Panc1 (cell line): ENCODE measurements at regions not wholly inside any gene's neighbourhood (a gene's known extent, or its start where the extent isn't known, plus 50 kb on each side); places are given as distances from the start of the nearest gene placed in this dataset.

ENCODE experiments used
- ATAC-seq: fragments of 200-7000 bp; cut with Tn5 transposase; 2 replicates; pipeline ENCODE4 v1.9.1; 2020; ENCODE audit warnings: mild to moderate bottlenecking, moderate library complexity
- BruUV-seq: library from RNA; stranded (reverse); fragments of 400-500 nt; replicated peaks from 2 replicates; lab custom pipeline; 2021; lab: Mats Ljungman, UMichigan
- CTCF ChIA-PET: fragments of 300-600 bp; sonication (Branson Sonifier 250); formaldehyde crosslinking; loops from one replicate; lab custom pipeline; 2022; ENCODE audit warnings: antibody characterized with exemption; lab: Charles Lee
- POLR2A ChIA-PET: fragments of 300-600 bp; sonication (Branson Sonifier 250); formaldehyde crosslinking; loops from one replicate; lab custom pipeline; 2022; ENCODE audit warnings: antibody characterized with exemption; lab: Charles Lee
- DNase-seq: peaks from one replicate; pipeline ENCODE4 v3.0.0-alpha.2; 2010; ENCODE audit warnings: low read depth, low spot score
- H3K27ac ChIP-seq: 2 replicates; pipeline ENCODE4 v1.5.1; 2011; ENCODE audit warnings: mild to moderate bottlenecking, low read length, inconsistent platforms
- H3K27me3 ChIP-seq: fragments of 200-500 bp; sonication (Bioruptor generic); 2 replicates; pipeline ENCODE4 v1.6.0; 2014; ENCODE audit warnings: low read length, inconsistent platforms; ENCODE audit not compliant: control insufficient read depth, insufficient read depth
- H3K36me3 ChIP-seq: fragments of 200-500 bp; sonication (Bioruptor generic); 2 replicates; pipeline ENCODE4 v1.5.1; 2014; ENCODE audit warnings: inconsistent platforms, mild to moderate bottlenecking, low read length, moderate library complexity; ENCODE audit not compliant: control insufficient read depth, insufficient read depth
- H3K4me1 ChIP-seq: 2 replicates; pipeline ENCODE4 v1.5.1; 2011; ENCODE audit warnings: inconsistent platforms, mild to moderate bottlenecking, low read length, moderate library complexity; ENCODE audit not compliant: control insufficient read depth, insufficient read depth
- H3K4me3 ChIP-seq, 2 experiments: 2 replicates each; pipeline ENCODE4 v1.5.1; 2011 to 2012; ENCODE audit warnings: low read depth in 2 of 2, low read length in 2 of 2, mild to moderate bottlenecking in 2 of 2, inconsistent platforms in 1 of 2, moderate library complexity in 1 of 2
- H3K9me3 ChIP-seq: fragments of 200-500 bp; sonication (Bioruptor generic); 2 replicates; pipeline ENCODE4 v1.5.1; 2014; ENCODE audit warnings: low read depth, mild to moderate bottlenecking, inconsistent platforms, low read length, moderate library complexity; ENCODE audit not compliant: control insufficient read depth, insufficient read depth
- POLR2AphosphoS5 ChIP-seq: IDR thresholded peaks from 2 replicates; pipeline ENCODE4 v1.6.1; 2012; ENCODE audit warnings: mild to moderate bottlenecking, low read depth, low read length, moderate library complexity
- REST ChIP-seq, 2 experiments: IDR thresholded peaks; 2 replicates each; pipeline ENCODE4 v1.6.1; 2011 to 2012; ENCODE audit warnings: low read depth in 2 of 2, control low read depth in 1 of 2, low read length in 1 of 2, mild to moderate bottlenecking in 1 of 2, moderate library complexity in 1 of 2; ENCODE audit not compliant: insufficient read depth in 1 of 2
- SIN3A ChIP-seq: IDR thresholded peaks from 2 replicates; pipeline ENCODE4 v1.6.1; 2012; ENCODE audit warnings: low read depth, mild to moderate bottlenecking, low read length, moderate library complexity, borderline replicate concordance; ENCODE audit not compliant: insufficient read depth
- TCF7L2 ChIP-seq: IDR thresholded peaks from 2 replicates; pipeline ENCODE4 v1.6.1; 2011; ENCODE audit warnings: mild to moderate bottlenecking, low read depth, low read length, inconsistent platforms
- in situ Hi-C: cut with HindIII; loops from 2 replicates; pipeline ENCODE4 v1.10.0; 2016; ENCODE audit warnings: low sequenced_read_pairs, low pct_unique_long_range_greater_than_20kb
- intact Hi-C: fragments of 100-400 bp; cut with micrococcal nuclease; formaldehyde crosslinking; loops from one replicate; pipeline ENCODE4 v1.10.0; 2022; ENCODE audit not compliant: unreplicated experiment
- TF ChIP-seq, protein P1 (sequence below): fragments of 450-650 bp; IDR thresholded peaks from 2 replicates; pipeline ENCODE4 v1.5.1; 2017; ENCODE audit warnings: mild to moderate bottlenecking

GRCh38 chr4:72888331-72888730 lies 181.2 kb downstream of the COX18 start:
- BruUV-seq = no TSS peak
- POLR2A ChIA-PET = no interaction called here
- Histone ChIP-seq H3K27me3 (no peaks in the 10 kb centered on the region), H3K36me3 (no peaks in the 10 kb centered on the region), H3K4me3 (no peak overlapping the region), H3K4me1 (no peaks in the 10 kb centered on the region), H3K27ac (no peak overlapping the region), H3K9me3 (no peaks in the 10 kb centered on the region)
- ATAC-seq (no peak), DNase-seq (no peak)
- in situ Hi-C loops = no loop called here
- intact Hi-C loops = no loop called here
- CTCF ChIA-PET = no interaction called here
- TF ChIP-seq SIN3A (no peak), POLR2AphosphoS5 (no peak), TCF7L2 (no peak), REST (IDR thresholded peaks at IDR 0.05; ENCODE audit: insufficient read depth in 1 of 2, low read depth in 2 of 2, low read length in 1 of 2) (no peak)
- TF ChIP-seq, protein P1, sequence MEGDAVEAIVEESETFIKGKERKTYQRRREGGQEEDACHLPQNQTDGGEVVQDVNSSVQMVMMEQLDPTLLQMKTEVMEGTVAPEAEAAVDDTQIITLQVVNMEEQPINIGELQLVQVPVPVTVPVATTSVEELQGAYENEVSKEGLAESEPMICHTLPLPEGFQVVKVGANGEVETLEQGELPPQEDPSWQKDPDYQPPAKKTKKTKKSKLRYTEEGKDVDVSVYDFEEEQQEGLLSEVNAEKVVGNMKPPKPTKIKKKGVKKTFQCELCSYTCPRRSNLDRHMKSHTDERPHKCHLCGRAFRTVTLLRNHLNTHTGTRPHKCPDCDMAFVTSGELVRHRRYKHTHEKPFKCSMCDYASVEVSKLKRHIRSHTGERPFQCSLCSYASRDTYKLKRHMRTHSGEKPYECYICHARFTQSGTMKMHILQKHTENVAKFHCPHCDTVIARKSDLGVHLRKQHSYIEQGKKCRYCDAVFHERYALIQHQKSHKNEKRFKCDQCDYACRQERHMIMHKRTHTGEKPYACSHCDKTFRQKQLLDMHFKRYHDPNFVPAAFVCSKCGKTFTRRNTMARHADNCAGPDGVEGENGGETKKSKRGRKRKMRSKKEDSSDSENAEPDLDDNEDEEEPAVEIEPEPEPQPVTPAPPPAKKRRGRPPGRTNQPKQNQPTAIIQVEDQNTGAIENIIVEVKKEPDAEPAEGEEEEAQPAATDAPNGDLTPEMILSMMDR = no peak

DNA sequence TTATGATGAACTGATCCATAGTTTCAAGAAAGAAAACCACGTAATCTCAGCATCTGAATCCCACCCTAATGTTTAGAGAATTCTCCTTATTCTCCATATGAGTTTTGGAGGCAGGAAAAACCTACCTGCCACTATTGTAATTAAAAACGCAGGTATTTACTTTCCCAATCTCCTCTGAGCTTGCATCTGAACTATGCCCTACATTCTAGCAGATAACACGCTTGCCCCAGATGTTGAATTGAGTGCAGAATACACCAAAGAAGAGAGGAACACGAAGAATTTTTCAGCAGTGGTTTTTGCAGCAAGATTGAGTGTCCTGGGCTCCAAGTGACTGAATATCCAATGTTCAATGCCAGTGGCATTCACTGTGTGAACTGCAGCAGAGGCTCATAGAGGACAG lies 182.4 kb downstream of the COX18 start:
- H3K36me3 ChIP-seq = no peaks in the 10 kb centered on the region
- ATAC-seq = no peak
- no peak for TF ChIP-seq SIN3A
- no peak for TF ChIP-seq TCF7L2
- TF ChIP-seq REST (IDR thresholded peaks at IDR 0.05; ENCODE audit: insufficient read depth in 1 of 2, low read depth in 2 of 2, low read length in 1 of 2) = no peak
- TF ChIP-seq POLR2AphosphoS5 = no peak
- TF ChIP-seq, protein P1 = no peak
- no peaks in the 10 kb centered on the region for H3K4me1 ChIP-seq
- no peak for DNase-seq
- ChIA-PET POLR2A (no interaction called here), CTCF (no interaction called here)
- no peaks in the 10 kb centered on the region for H3K27me3 ChIP-seq
- BruUV-seq = no TSS peak
- H3K9me3 ChIP-seq = no peaks in the 10 kb centered on the region
- in situ Hi-C loops (no loop called here), intact Hi-C loops (no loop called here)
- no peak overlapping the region for H3K4me3 ChIP-seq
- no peak overlapping the region for H3K27ac ChIP-seq
